Activated naive CD8-positive, alpha-beta T cell treated with anti-CD3 and anti-CD28 coated beads, Interleukin-2, amount 50 U/mL, for 16 hours (primary cell): ENCODE measurements at regions not wholly inside any gene's neighbourhood (a gene's known extent, or its start where the extent isn't known, plus 50 kb on each side); places are given as distances from the start of the nearest gene placed in this dataset.

Experiments used
- DNase-seq: peaks from one replicate; pipeline ENCODE4 v3.0.0-alpha.2; 2020; ENCODE audit warnings: low read depth, low spot score

- DNase-seq: no peak
Observed at GRCh38 chr21:41045534-41046268, 122.3 kb upstream of the BACE2 start.

GRCh38 chr21:41048145-41048544, 119.8 kb upstream of the BACE2 start:
- DNase-seq: no peak

DNA sequence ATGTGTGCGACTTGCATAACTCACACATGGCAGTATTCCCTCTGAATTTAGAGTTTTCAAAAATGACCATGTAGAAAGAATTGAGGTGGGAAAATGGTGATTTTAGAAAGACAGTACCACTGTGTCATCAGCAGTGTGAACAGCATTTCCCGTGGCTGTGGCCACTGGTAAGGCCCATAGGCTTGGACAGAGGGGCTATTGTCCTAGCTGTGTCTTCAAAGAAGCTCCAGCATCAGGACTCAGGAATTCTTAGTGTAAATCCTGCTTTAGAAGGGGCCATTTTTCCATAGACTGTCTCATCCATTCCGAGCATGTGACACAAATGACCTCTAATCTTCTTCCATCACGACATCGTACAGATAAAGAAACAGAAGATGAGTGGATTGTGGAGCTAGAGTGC, 119.3 kb upstream of the BACE2 start:
- DNase-seq: no peak

DNA sequence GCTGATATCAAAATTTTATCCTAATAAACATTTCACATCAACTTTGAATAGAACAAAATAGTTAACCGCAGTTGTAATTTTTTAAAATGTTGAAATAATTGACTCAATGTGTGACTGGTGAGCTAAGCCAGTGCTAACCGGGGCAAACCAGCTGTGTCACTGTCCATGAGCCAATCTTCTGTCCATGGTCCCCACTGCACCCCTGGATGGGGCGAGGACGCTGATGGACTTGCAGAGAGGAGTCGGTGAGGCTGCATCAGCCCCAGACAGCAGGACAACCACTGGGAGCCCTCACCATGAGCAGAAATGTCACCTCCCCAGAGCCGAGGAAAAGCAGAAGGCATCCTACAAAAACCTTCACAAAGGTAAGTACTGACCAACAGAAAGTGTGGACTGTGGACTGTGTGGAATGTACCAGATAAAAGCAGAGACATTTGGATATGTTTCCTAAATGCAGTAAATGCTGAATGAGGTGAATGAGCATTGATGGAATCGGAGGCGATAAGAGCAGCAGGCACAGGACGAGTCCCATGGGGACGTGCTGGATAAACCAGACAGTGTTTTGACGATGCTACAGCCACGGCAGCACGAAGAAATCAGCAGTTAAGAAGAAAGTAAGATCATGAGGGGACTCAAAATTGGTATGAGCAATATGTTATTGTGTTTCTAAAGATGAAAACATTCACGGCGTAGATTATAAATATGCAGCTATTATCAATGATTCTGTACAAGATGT, 115.0 kb upstream of the BACE2 start:
- DNase-seq: no peak

DNA sequence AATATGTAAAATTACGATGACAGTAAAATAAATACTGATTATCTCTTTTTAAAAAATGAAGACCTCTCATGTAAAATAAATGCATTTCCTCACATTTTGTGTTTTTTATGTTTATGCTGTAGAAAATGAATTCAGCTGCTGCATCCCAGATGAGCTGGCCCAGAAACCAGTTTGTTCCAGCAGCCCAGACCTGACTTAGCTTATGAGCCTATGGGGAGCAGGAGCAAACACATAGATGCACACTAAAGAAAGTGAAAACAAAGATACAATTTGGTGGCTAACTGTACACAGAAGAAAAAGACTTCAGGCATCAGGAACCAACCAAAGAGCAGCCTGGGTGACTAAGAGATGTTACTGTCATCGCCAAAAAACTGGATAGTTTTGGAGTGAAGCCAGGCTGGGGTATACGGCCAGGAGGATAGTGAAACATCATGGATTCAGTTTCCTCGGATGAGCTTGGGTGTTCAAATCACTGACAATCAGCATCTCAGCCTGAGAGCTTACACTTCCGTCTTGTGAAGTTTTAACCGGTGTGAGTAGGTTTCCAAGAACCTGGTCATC, 113.9 kb upstream of the BACE2 start:
- DNase-seq: no peak

GRCh38 chr21:41055266-41055665, 112.7 kb upstream of the BACE2 start:
- DNase-seq: no peak

- no peak for DNase-seq
Observed at GRCh38 chr21:41059871-41060270, 108.1 kb upstream of the BACE2 start.

DNA sequence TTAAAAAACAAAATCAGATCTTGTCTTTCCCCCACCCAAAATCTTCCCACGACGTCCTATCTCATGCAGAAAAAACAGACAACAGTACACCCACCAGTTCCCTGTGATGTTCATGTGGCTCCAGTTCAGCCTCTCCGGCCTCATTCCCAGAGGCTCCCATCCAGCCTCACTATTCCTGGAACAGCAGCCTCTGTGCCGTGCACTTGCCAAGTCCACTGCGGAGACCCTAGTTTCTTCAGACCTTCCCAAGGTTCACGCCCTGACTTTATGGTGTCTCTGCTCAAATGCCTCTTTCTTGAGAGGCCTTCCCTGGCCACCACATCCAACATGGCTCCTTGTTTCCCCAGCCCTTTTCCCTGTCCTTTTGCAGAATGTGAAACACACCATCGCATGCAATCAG, 106.3 kb upstream of the BACE2 start:
- DNase-seq: no peak

GRCh38 chr21:41064334-41064791, 103.6 kb upstream of the BACE2 start:
- DNase-seq: no peak

DNA sequence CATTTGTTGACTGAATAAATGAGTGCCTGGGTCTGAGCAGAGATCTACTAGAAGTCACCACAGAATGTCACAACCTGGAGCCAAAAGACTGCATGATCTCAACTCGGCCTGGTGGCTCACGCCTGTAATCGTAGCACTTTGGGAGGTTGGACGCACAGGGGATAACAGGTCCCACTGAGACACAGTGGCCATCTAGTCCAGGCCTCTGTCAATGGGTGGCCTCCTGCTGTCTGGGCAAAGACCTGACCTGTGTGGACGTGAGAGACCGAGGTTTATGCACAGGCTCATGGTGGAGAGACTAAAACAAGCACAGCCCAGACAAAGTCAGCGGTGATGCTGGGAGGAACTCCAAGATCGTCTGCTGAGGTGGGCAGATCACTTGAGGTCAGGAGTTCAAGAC, 103.0 kb upstream of the BACE2 start:
- no peak for DNase-seq

- no peak for DNase-seq
Observed at GRCh38 chr21:41065539-41065938, 102.4 kb upstream of the BACE2 start.

GRCh38 chr21:41066086-41066938, 101.6 kb upstream of the BACE2 start:
- DNase-seq: no peak

DNA sequence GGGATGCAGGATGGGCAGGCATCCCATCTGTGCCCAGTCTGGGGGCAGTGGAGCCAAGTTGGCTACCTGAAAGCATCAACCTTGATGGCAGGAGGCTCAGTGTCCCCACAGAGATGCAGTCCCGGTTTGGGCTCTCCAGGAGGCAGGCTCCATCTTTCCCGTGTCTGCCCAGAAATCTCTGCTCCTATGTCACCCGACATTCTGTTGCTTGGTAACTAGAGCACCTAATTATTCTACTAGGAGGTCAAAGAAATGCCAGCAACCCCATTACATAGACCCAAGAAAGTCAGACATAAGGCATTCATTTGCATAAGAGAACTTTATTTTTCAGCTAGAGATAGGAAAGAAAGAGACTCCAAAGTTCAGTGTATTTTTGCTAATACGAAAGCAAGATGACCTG, 100.3 kb upstream of the BACE2 start:
- no peak for DNase-seq

DNA sequence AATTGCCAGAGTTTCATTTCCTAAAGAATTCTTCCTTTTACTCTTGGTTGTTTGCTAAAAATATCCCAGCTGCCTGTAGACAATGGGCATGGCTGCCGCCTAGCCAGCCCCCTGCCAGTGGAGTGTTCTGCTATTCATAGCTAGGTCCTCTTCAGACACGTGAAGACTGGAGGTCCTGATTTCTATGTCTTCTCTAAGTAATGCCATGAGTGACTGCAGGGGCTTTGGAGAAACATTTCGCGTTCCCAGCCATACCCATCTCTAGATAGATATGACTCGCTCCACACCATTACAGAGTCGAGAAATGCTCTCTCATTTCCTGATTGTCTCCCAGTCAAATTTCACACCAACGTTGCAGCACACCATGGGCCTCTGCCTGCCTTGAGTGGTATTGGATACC, 99.5 kb upstream of the BACE2 start:
- DNase-seq: no peak

DNA sequence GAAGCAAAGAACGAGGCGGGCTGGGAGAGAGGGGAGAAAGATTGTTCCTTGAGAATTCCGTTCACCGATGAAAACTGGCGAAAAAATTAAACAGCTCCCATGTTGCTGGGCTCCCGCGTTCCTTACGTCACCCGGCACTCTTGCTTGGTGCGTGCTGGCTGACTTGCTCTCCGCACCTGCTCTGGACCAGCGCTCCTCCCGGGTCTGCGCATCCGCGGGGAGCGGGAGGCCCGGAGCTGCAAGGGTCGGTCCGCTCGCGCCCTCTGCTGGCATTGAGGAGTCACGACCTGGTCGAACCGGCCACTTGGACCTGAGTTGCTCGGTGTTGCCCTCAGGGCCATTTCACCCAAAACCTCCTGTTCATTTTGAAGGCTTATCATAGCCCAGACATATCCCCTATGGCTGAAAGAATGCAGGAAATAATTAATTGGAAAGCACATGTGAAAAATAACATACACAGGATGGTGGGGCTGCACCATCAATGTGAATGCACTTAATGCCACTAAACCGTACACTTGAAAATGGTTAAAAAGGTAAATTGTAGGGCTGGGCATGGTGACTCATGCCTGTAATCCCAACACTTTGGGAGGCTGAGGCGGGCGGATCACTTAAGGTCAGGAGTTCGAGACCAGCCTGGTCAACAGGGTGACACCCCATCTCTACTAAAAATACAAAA, 98.9 kb upstream of the BACE2 start:
- DNase-seq: peak; percentile 51

DNA sequence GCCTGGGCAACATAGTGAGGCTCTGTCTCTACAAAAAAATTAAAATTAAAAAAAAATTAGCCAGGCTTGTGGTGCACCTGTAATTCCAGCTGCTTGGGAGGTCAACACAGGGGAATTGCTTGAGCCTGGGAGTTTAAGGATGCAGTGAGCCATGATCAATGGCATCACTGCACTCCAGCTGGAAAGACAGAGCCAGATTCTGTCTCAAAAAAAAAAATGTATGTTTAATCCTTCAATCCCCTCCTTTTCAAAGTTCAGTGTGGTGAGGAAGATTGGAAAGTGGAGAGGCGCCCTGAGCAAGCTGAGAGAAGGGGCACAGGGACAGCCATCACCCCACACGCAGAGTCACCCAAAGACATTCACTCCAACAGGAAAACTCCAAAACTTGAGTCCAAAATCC, 97.7 kb upstream of the BACE2 start:
- DNase-seq: no peak

DNA sequence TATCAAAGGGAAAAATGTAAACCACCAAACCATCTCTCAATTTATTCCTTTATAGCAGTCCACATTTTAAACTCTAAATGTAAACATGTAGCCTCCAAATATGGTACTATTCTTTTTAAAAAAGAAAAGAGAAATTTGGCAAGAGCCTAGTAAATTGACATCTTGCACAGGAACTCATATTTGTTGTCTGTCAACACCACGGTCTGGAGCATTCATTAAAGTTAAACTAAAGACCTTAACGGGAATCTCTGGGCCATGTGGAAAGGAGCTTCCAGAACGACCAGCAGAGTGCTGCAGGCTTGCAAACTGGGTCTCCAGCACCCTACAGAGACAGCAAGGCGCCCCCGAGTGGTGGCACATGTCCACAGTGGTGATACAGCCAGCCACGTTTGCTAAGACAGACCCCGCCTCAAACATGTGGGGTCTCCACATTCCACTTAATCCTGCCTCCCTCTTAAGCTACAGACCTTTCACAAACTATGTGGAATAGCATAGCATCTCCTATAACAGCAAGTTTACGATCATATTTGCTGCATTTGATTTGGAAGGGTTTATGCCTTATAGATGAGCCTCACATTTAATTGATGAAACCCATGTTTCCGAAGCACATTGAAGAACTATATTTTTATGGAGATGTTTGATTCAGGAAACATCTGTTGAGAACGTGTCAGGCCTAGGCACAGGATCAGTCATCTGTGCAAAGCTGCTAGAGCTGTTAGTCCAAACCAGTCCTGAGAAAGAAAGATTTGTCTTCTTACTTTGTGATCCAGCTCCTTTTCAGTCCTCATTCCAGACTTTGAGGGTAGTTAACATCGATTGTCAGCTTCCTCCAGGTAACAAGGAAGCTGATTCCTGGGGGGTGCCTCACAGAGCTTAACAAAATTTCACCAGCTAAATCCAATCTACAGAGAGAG, 96.4 kb upstream of the BACE2 start:
- DNase-seq: no peak

DNA sequence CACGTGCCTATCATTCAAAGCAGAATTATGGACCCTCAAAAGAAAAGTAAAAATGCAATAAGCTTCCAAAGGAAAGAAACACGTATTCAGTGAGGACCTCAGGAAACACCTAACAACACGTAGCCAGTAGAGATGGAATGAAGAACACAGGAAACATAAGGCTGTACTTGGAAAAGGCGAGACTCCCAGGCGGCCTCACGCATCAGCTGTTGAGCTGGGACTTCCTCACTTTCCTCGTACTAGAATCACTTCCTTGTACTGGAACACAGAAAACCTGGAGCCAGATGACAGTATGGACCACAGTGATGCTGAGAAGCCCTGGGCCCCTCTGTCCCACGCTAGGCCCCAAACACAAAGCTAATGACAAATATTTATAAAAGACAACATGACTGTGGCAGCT, 94.4 kb upstream of the BACE2 start:
- no peak for DNase-seq

DNA sequence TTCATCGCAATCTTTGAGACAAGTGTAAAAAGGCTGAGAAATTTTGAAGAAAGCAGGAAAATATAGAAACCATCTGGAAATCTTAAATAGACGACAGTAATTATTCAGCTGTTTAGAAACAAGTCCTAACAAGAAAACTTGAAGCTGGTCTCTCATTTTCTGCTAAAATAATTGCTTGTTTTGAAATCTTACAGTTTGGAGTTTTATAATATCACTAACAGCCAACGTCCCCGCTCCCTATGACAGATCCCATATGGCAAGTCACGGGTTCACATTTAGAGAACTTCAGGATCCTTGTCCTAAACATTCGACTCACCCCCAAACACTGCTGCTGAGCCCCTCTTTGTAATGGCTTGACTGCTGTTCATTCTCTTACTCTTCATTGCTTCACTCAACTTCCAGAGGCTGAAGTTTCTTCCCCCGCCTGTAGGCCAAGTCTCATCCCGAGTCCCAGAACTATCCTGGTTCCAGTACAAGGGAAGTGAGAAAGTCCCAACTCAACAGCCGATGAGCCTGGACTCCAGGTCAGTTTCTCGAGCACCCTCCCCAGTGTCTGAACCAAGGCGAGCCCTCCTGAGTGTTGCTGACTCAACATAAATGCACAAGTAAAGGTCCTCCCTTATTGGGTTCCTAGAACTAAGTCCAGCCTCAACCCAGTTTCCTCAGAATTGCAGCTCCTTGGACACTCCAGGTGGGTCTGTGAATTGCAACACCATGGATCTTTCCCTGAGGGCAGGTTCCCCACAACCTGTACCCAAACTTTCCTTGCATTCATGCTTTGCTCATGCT, 93.4 kb upstream of the BACE2 start:
- DNase-seq: no peak

- DNase-seq: no peak
Observed at GRCh38 chr21:41075656-41076055, 92.3 kb upstream of the BACE2 start.
